GM12874 (cell line): ENCODE measurements at regions not wholly inside any gene's neighbourhood (a gene's known extent, or its start where the extent isn't known, plus 50 kb on each side); places are given as distances from the start of the nearest gene placed in this dataset.

Source experiments
- TF ChIP-seq, protein P1 (sequence below): IDR thresholded peaks from 2 replicates; pipeline ENCODE4 v1.5.1; 2011; ENCODE audit warnings: low read depth, mild to moderate bottlenecking, control low read depth, low read length, moderate library complexity; ENCODE audit not compliant: insufficient read depth

DNA sequence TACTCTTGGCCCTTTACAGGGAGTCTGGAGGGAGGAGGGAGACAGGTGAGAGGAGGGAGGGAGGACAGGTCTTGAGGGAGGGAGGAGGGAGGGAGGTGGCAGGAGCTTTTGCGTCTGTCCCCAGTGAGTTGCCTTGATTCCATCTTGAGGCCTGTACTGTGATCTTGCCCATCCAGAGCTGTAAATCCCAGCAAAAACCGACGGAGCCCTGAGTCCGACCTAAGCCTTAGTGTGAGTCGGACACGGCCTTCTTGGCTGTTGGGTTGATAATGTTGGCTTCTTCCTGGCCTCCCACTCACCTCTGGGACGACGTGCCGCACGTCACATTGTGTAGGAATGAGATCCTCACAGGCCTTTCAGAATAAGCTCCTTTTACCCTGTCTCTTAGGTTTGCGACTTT is 72.5 kb downstream of the RGS12 start:
- TF ChIP-seq, protein P1, sequence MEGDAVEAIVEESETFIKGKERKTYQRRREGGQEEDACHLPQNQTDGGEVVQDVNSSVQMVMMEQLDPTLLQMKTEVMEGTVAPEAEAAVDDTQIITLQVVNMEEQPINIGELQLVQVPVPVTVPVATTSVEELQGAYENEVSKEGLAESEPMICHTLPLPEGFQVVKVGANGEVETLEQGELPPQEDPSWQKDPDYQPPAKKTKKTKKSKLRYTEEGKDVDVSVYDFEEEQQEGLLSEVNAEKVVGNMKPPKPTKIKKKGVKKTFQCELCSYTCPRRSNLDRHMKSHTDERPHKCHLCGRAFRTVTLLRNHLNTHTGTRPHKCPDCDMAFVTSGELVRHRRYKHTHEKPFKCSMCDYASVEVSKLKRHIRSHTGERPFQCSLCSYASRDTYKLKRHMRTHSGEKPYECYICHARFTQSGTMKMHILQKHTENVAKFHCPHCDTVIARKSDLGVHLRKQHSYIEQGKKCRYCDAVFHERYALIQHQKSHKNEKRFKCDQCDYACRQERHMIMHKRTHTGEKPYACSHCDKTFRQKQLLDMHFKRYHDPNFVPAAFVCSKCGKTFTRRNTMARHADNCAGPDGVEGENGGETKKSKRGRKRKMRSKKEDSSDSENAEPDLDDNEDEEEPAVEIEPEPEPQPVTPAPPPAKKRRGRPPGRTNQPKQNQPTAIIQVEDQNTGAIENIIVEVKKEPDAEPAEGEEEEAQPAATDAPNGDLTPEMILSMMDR = no peak

DNA sequence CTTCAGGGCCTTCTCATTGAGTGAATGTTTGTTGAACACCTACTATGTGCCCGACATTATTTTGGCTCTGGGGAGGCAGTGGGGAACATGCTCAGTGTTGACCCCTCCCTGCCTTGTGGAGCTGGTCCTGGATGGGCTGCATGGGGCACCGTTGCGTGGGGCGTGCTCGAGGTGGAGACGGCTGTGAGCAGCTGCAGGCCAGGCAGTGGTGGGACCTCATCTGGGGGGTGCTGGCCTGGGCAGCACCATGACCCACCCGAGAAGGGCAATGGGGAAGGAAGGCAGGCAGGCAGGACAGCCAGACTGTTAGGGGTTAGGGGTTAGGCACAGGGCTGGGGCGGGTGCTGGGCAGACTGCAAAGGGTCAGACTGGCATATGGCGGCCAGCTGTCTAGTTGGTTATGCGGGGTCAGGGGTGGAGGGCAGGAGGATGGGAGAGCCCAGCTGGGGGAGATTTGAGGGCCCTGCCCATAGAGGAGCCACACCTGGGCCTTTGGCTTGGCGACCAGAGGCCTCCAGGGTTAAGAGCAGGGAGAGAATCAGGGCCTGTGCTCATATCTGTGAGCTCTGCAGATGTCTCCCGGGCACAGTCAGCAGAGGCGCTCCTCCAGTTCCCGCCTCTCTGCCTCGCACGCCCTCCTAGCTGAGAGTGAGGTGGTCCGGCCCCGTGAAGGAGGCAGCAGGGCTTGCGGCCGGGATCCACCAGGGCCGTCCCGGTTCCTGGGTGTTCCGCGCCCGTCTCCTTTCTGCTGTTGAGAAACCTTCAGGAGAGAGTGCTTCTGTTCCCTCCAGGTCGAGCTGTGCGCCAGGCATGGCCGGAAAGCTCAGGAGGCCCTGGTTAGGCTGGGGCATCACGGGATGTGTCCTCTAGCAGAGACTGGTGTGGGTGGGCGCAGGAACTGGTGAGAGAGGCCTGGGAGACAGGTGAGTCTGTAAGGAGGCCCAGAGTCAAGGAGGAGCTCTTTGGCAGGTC is 73.3 kb downstream of the RGS12 start:
- TF ChIP-seq, protein P1 = no peak

DNA sequence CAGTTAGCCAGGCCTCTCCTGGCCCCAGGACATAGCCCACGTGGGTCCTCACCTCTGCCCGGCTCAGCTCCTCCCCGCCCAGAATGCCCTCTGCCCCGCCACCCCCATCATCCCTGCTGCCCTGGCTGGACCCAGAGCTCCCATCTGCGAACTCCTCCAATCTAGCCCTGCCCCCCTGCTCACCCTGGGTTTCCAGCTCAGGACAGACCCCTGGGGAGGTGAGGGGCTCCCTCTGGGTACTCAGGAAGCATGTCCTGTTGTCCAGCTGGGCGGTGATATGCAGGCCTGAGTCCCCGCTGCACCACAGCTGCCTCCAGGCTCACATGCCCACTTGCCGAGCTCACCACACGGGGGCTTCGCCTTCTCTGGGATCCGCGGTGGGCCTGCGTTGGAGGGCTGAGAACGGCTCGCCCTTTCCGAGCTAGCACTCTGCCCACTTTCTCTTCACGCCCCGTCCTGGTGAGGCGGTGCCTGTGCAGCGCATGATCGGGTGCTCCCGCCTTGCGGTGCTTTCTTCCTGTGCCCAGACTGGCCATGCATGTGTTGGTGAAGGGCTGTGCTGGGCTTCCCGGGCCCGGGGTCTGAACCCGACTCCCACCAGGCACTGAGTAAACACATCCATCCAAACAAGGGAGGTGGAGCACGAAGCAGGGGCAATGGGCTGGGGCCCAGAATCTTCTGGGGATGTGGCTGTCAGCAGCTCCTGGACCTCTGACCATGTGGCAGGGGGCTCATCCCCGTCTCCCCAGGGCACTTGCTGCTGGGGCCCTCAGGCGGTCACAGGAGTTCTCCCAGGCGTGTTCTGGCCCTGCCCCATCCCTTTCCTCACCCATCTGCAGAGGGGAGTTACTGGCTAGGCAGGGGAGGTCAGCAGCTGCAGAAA is 74.3 kb downstream of the RGS12 start:
- TF ChIP-seq, protein P1 = no peak

DNA sequence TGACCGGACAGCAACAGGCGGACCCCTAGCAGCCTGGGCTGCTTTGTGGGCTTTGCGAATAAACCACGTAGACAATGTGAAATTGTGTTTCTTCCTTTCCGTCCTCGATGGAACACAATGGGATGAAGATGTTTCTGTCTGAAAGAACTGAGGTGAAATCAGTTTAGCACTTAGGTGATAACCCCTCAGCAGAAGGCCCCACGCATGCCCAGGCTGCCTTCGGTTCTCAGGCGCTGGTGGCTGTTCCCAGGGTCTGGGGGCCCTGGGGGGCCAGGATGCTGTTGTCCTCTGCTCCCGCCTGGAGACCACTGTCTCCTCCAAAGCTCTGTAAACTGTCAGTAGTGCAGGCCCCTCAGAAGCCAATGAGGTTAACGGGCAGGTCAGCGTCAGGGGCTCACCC is 73.9 kb upstream of the HGFAC start:
- TF ChIP-seq, protein P1 = no peak

DNA sequence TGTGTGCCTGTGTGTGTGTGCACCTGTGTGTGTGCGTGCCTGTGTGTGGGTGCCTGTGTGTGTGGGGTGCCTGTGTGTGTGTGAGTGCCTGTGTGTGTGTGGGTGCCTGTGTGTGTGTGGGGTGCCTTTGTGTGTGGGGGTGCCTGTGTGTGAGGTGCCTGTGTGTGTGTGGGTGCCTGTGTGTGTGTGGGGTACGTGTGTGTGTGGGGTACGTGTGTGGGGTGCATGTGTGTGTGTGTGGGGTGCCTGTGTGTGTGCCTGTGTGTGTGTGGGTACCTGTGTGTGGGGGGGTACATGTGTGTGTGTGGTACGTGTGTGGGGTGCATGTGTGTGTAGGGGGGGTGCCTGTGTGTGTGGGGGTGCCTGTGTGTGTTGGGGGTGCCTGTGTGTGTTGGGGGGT is 73.4 kb upstream of the HGFAC start:
- TF ChIP-seq, protein P1 = no peak

DNA sequence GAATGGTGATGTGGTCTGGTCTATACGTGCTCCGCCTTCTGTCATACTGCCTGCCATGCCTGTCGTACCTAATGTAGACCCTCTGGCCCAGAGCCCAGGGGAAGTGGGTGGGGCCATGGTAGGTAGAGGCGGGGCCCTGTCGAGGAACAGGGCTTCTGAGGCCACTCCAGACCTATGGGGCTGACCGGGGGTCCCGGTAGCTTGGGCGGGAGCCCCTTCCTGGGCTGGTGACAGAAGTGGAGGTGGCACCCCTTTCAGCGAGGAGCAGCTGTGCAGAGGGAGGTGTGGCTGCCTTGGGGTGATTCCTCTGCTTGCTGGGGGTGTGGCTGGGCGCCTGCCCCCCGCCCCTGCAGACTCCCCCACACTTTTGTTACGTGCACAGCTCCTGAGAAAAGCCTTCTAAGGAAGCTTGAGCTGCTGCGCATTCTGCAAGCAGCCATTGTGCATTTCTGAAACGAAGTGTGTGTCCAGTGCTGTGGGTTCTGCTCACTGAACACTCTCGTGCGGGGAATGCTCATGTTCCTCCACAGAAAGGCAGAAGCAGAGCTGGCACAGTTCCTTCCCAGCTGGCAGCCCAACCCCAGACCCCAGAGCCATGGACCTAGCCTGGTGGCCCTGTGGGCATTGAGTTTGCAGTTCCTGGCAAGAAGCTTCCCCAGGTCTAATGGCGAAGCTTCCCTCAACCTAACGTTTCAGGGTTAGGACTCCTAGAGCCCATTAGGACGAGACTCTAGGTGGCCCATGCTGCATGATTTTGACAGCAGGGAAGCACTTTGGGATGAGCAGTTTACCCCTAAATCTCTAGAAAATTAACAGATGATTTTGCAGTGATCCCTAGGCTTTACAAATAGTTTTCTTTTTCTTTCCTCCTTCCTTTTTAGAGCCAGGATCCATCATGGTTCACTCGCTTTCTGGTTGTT is 72.7 kb upstream of the HGFAC start:
- TF ChIP-seq, protein P1 = no peak
